HG03460 (cell line): ENCODE measurements at regions not wholly inside any gene's neighbourhood (a gene's known extent, or its start where the extent isn't known, plus 50 kb on each side); places are given as distances from the start of the nearest gene placed in this dataset.

Experiments used
- ATAC-seq: cut with Tn5 transposase; IDR thresholded peaks from one replicate; pipeline ENCODE4 v1.9.1; 2021; ENCODE audit not compliant: unreplicated experiment

GRCh38 chr6:134470457-134470975 lies 152.6 kb upstream of the SGK1 start:
- no peak for ATAC-seq

- ATAC-seq, result no peak
These were observed 152.0 kb upstream of the SGK1 start for GRCh38 chr6:134469702-134470456.

- ATAC-seq, result no peak
These were observed 150.7 kb upstream of the SGK1 start for GRCh38 chr6:134468633-134469032.

GRCh38 chr6:134467620-134468019 lies 149.7 kb upstream of the SGK1 start:
- ATAC-seq, result no peak

- no peak for ATAC-seq
These were observed 149.0 kb upstream of the SGK1 start for GRCh38 chr6:134466771-134467525.

GRCh38 chr6:134464690-134465411 lies 146.9 kb upstream of the SGK1 start:
- no peak for ATAC-seq

- ATAC-seq, result no peak
These were observed 141.1 kb upstream of the SGK1 start for GRCh38 chr6:134458857-134459657.

- no peak for ATAC-seq
These were observed 140.0 kb upstream of the SGK1 start for GRCh38 chr6:134457941-134458340.

- ATAC-seq, result no peak
These were observed 138.3 kb upstream of the SGK1 start for GRCh38 chr6:134456226-134456625.

GRCh38 chr6:134455319-134455718 lies 137.4 kb upstream of the SGK1 start:
- ATAC-seq, result no peak

GRCh38 chr6:134454794-134455193 lies 136.9 kb upstream of the SGK1 start:
- ATAC-seq, result no peak

- no peak for ATAC-seq
These were observed 136.0 kb upstream of the SGK1 start for GRCh38 chr6:134453792-134454510.

- ATAC-seq, result no peak
These were observed 135.0 kb upstream of the SGK1 start for GRCh38 chr6:134452906-134453305.

GRCh38 chr6:134451529-134451928 lies 133.6 kb upstream of the SGK1 start:
- no peak for ATAC-seq

GRCh38 chr6:134449781-134450180 lies 131.9 kb upstream of the SGK1 start:
- no peak for ATAC-seq

GRCh38 chr6:134449004-134449403 lies 131.1 kb upstream of the SGK1 start:
- ATAC-seq, result no peak

- ATAC-seq, result no peak
These were observed 130.0 kb upstream of the SGK1 start for GRCh38 chr6:134447883-134448387.

GRCh38 chr6:134447423-134447822 lies 129.5 kb upstream of the SGK1 start:
- no peak for ATAC-seq

- no peak for ATAC-seq
These were observed 129.0 kb upstream of the SGK1 start for GRCh38 chr6:134446896-134447295.
